VCaP (cell line): ENCODE measurements at regions not wholly inside any gene's neighbourhood (a gene's known extent, or its start where the extent isn't known, plus 50 kb on each side); places are given as distances from the start of the nearest gene placed in this dataset.

ENCODE experiments used
- H3K27ac ChIP-seq: fragments of 450-650 bp; 2 replicates; pipeline ENCODE4 v1.5.1; 2017
- CTCF ChIP-seq: fragments of 450-650 bp; conservative IDR thresholded peaks from 2 replicates; pipeline ENCODE4 v1.5.1; 2017; ENCODE audit warnings: mild to moderate bottlenecking, moderate library complexity

- TF ChIP-seq CTCF, result no peak
- H3K27ac ChIP-seq, result no peak overlapping the region
These were observed 120.3 kb upstream of the FTMT start for GRCh38 chr5:121731377-121731776.

DNA sequence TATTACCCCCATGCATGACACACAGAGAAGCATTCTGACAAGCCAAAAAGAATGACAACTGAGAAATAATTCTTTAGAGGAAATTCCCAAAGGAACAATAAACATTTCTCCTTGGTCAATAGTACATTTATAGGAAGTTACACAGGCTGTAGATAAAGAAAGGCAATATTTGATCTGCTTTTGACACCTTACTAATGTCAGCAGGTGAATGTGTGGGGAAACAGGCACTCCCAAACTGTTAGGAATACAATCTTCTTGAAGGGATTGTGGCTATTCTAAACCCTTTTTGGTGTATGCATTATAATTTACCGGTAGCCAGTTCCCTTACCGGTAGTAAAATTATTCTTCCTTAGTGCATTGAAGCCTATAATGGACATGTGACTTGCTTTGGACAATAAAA is 116.1 kb upstream of the FTMT start:
- no peak for TF ChIP-seq CTCF
- H3K27ac ChIP-seq, result peak overlapping the region; percentile 11

- H3K27ac ChIP-seq, result no peak overlapping the region
- no peak for TF ChIP-seq CTCF
These were observed 114.6 kb upstream of the FTMT start for GRCh38 chr5:121737120-121737519.

DNA sequence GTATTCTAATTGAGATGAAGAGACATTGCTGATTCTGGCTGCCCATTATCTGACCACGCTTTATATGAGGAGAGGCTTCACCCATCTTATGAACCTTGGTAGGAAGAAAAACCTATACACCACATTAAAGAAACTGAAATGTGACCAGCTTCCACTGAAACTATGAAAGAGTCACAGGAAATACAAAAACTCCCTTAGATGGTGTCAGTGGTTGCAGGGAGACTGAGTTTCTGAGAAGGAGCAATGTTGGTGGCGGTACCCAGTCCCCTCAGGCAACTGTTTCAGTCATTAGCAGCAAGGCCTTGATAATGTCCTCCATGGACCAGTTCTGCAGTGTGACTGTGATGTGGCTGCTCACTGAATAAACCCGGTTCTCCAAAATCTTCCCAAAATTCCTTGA is 110.5 kb upstream of the FTMT start:
- H3K27ac ChIP-seq, result no peak overlapping the region
- TF ChIP-seq CTCF, result no peak

- TF ChIP-seq CTCF, result no peak
- no peak overlapping the region for H3K27ac ChIP-seq
These were observed 107.1 kb upstream of the FTMT start for GRCh38 chr5:121744577-121744976.

DNA sequence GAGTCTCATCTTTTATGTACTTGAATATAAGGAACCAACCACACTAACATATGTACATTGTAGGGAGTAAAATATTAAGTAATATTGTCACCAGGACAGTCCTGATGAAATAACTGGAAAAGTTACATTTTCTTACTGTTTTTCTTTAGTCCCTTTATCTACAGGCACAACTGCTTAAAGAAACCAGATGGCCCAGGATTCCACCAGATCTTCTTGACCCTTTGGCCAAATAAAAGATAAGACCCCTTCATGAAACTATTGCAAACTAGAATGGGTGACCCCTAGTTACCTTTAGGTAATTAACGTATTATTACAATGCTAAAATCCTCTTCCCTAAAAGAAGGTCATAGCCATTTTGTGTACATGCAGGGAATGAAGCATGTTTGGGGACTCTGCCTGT is 106.3 kb upstream of the FTMT start:
- no peak for TF ChIP-seq CTCF
- no peak overlapping the region for H3K27ac ChIP-seq

- H3K27ac ChIP-seq, result no peak overlapping the region
- TF ChIP-seq CTCF, result no peak
These were observed 104.9 kb upstream of the FTMT start for GRCh38 chr5:121746763-121747162.

DNA sequence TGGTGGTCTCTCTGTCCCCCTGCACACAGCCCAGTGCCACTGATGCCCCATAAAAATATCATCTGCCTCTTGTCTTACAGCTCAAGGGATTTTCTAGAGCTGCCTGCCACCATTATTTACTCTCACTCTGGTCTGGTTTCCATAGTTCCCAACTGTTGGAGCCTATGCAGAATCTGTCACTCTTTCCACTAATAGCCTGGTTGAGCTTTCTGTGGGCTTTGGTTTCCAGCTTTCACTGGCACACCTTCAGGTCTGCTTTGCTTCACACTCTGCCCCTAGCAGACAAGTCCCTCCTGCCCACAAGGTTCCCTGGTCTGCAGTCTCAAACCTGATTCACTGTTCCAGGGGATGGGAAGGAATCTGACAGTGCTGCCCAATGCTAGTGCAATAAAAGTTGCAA is 103.0 kb upstream of the FTMT start:
- H3K27ac ChIP-seq, result no peak overlapping the region
- TF ChIP-seq CTCF, result no peak
